PC-9 (cell line): ENCODE measurements at regions not wholly inside any gene's neighbourhood (a gene's known extent, or its start where the extent isn't known, plus 50 kb on each side); places are given as distances from the start of the nearest gene placed in this dataset.

Experiments used
- BruUV-seq: library from RNA; stranded (reverse); fragments of 400-500 nt; replicated peaks from 2 replicates; lab custom pipeline; 2021; lab: Mats Ljungman, UMichigan
- CTCF ChIA-PET: fragments of 300-600 bp; sonication (Branson Sonifier 250); formaldehyde crosslinking; loops from one replicate; lab custom pipeline; 2022; ENCODE audit warnings: antibody characterized with exemption; lab: Charles Lee
- POLR2A ChIA-PET: fragments of 300-600 bp; sonication (Branson Sonifier 250); formaldehyde crosslinking; loops from one replicate; lab custom pipeline; 2022; ENCODE audit warnings: antibody characterized with exemption; ENCODE audit not compliant: unreplicated experiment; lab: Charles Lee
- DNase-seq, 2 experiments: peaks; one replicate each; pipeline versions ENCODE4 v3.0.0 to v3.0.0-alpha.2; 2015 to 2022; ENCODE audit warnings: mixed read lengths in 1 of 2
- H2AFZ ChIP-seq: fragments of 200-600 bp; sonication (generic); 2 replicates; pipeline ENCODE4 v1.8.1; 2017; ENCODE audit warnings: antibody characterized with exemption
- H3F3A ChIP-seq: fragments of 200-600 bp; sonication (generic); 2 replicates; pipeline ENCODE4 v1.8.1; 2017; ENCODE audit warnings: antibody characterized with exemption, mild to moderate bottlenecking, low read depth; ENCODE audit not compliant: insufficient read depth
- H3K27ac ChIP-seq: fragments of 200-600 bp; sonication (generic); 2 replicates; pipeline ENCODE4 v1.6.1; 2016; ENCODE audit warnings: mixed run types
- H3K27me3 ChIP-seq: fragments of 200-600 bp; sonication (generic); 2 replicates; pipeline ENCODE4 v1.6.1; 2016; ENCODE audit warnings: low read depth, mixed run types; ENCODE audit not compliant: insufficient read depth
- H3K36me3 ChIP-seq: fragments of 200-600 bp; sonication (generic); 2 replicates; pipeline ENCODE4 v1.6.1; 2016; ENCODE audit warnings: low read depth, mixed run types
- H3K4me1 ChIP-seq: fragments of 200-600 bp; sonication (generic); replicated peaks from 2 replicates; pipeline ENCODE4 v1.6.1; 2016; ENCODE audit warnings: mixed run types; ENCODE audit not compliant: insufficient read depth
- H3K4me2 ChIP-seq: fragments of 200-600 bp; sonication (generic); 2 replicates; pipeline ENCODE4 v1.6.1; 2017; ENCODE audit warnings: mixed run types
- H3K4me3 ChIP-seq: fragments of 200-600 bp; sonication (generic); 2 replicates; pipeline ENCODE4 v1.6.1; 2016; ENCODE audit warnings: mixed run types
- H3K79me2 ChIP-seq: fragments of 200-600 bp; sonication (generic); 2 replicates; pipeline ENCODE4 v1.6.1; 2017; ENCODE audit warnings: low read depth, mixed run types
- H3K9me2 ChIP-seq: fragments of 200-600 bp; sonication (generic); 2 replicates; pipeline ENCODE4 v1.8.1; 2017; ENCODE audit warnings: mild to moderate bottlenecking; ENCODE audit not compliant: insufficient read depth
- H3K9me3 ChIP-seq: fragments of 200-600 bp; sonication (generic); 2 replicates; pipeline ENCODE4 v1.8.1; 2016; ENCODE audit warnings: low read depth; ENCODE audit not compliant: insufficient read depth
- H4K20me1 ChIP-seq: fragments of 200-600 bp; sonication (generic); 2 replicates; pipeline ENCODE4 v1.8.1; 2017; ENCODE audit not compliant: insufficient read depth
- CTCF ChIP-seq: fragments of 200-600 bp; sonication (generic); conservative IDR thresholded peaks from 2 replicates; pipeline ENCODE4 v1.6.1; 2017; ENCODE audit warnings: mixed run types, antibody characterized with exemption, mild to moderate bottlenecking, moderate library complexity
- EZH2 ChIP-seq: fragments of 200-600 bp; sonication (generic); IDR thresholded peaks from 2 replicates; pipeline ENCODE4 v1.8.0; 2017; ENCODE audit warnings: antibody characterized with exemption, low read depth
- intact Hi-C: fragments of 100-400 bp; cut with micrococcal nuclease; formaldehyde crosslinking; loops from one replicate; pipeline ENCODE4 v1.10.0; 2022; ENCODE audit not compliant: unreplicated experiment

GRCh38 chr20:37458761-37459160, 62.3 kb upstream of the NNAT start:
- TF ChIP-seq EZH2 (no peak), CTCF (no peak)
- no TSS peak for BruUV-seq
- H3K27ac ChIP-seq: no peak overlapping the region
- POLR2A ChIA-PET: no interaction called here
- no peaks in the 10 kb centered on the region for H3K79me2 ChIP-seq
- H3K4me2 ChIP-seq: no peak overlapping the region
- H3K36me3 ChIP-seq: no peaks in the 10 kb centered on the region
- DNase-seq: no peak
- H2AFZ ChIP-seq: no peak overlapping the region
- CTCF ChIA-PET: no interaction called here
- H3F3A ChIP-seq: no peaks in the 10 kb centered on the region
- no peaks in the 10 kb centered on the region for H3K9me2 ChIP-seq
- H4K20me1 ChIP-seq: no peaks in the 10 kb centered on the region
- no peak overlapping the region for H3K4me3 ChIP-seq
- H3K9me3 ChIP-seq: 0 out of 2 replicates have a peak, but pooled peaks cover 7% of the 10 kb centered on the region
- intact Hi-C loops: no loop called here
- no peaks in the 10 kb centered on the region for H3K4me1 ChIP-seq
- H3K27me3 ChIP-seq: peaks cover 92% of the 10 kb centered on the region

GRCh38 chr20:37461405-37461804, 59.6 kb upstream of the NNAT start:
- Histone ChIP-seq H3K36me3 (no peaks in the 10 kb centered on the region), H3K4me2 (no peak overlapping the region), H3K4me3 (no peak overlapping the region), H2AFZ (no peak overlapping the region), H3K27me3 (peaks cover 93% of the 10 kb centered on the region), H3K79me2 (no peaks in the 10 kb centered on the region), H3K9me2 (no peaks in the 10 kb centered on the region), H4K20me1 (no peaks in the 10 kb centered on the region), H3K4me1 (no peaks in the 10 kb centered on the region), H3K27ac (no peak overlapping the region), H3F3A (no peaks in the 10 kb centered on the region), H3K9me3 (0 out of 2 replicates have a peak, but pooled peaks cover 7% of the 10 kb centered on the region)
- no peak for DNase-seq
- BruUV-seq: no TSS peak
- no peak for TF ChIP-seq EZH2
- TF ChIP-seq CTCF: no peak
- CTCF ChIA-PET: no interaction called here
- intact Hi-C loops: no loop called here
- POLR2A ChIA-PET: no interaction called here

DNA sequence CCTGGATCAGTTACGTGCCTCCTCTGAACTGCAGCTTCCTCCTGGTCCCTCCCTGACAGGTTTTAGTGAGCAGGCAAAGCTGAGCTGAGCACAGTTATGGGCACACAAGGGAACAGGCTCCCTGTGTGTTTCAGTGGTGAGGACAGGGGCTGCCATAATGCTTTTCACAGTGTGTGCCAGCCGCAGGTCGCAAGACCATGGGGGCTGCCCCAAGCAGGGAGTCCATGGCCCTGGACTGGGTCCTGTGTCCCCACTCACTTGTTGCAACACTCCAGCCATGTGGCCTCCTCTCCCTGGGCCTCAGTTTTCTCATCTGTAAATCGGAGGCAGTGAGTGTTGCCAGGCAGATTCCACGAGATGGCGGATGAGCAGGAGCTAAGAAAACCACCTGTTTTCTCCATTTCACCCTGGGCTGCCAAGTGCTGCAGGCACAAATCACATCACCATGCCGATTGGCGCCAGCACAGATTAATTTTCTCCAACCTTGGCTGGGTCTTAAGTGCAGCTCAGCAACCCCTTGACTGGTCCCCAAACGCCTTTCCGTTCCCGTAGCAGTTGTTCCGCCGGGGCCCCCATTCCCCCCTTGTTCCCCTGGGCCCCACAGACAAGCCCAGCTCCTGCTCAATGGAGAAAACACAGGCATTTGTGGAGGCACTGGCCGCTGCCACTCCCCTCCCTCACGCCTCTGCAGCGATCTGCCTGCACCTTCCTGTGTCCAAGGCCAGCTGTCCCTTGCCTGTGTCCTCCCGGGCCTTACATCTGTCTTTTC, 57.1 kb upstream of the NNAT start:
- intact Hi-C loops: no loop called here
- no peaks in the 10 kb centered on the region for H3K36me3 ChIP-seq
- H3F3A ChIP-seq: no peaks in the 10 kb centered on the region
- DNase-seq: no peak
- no peak overlapping the region for H2AFZ ChIP-seq
- H3K79me2 ChIP-seq: no peaks in the 10 kb centered on the region
- no peak overlapping the region for H3K27ac ChIP-seq
- H4K20me1 ChIP-seq: no peaks in the 10 kb centered on the region
- no peaks in the 10 kb centered on the region for H3K4me1 ChIP-seq
- H3K4me2 ChIP-seq: no peak overlapping the region
- ChIA-PET CTCF (no interaction called here), POLR2A (no interaction called here)
- H3K4me3 ChIP-seq: no peak overlapping the region
- no peaks in the 10 kb centered on the region for H3K9me2 ChIP-seq
- peaks cover 92% of the 10 kb centered on the region for H3K27me3 ChIP-seq
- TF ChIP-seq EZH2 (no peak), CTCF (no peak)
- no peaks in the 10 kb centered on the region for H3K9me3 ChIP-seq
- BruUV-seq: no TSS peak
